Natural killer cell treated with Interleukin-12 subunit alpha and Interleukin-12 subunit beta and Interleukin-15 and Interleukin-18, amount 100 ng/mL, for 72 hours (primary cell): ENCODE measurements at regions not wholly inside any gene's neighbourhood (a gene's known extent, or its start where the extent isn't known, plus 50 kb on each side); places are given as distances from the start of the nearest gene placed in this dataset.
"Not testable (repeated sequence)": the region's sequence is repeated elsewhere in the genome, so short reads cannot be mapped to it uniquely, and the experiment has no call there.

Source experiments
- ATAC-seq, 2 donors: fragments of 150-1000 bp; cut with Tn5 transposase in 1 of 2; sonication (Bioruptor Pico), chemical (Tn5 transposase) in 1 of 2; 2 replicates each; pipeline ENCODE4 v1.10.0; 2021
- DNase-seq: peaks from one replicate; pipeline ENCODE4 v3.0.0; 2022; ENCODE audit warnings: low spot score
- H3K27ac Mint-ChIP-seq, 2 donors: 1 replicate in 1 of 2; 2 replicates in 1 of 2; pipeline ENCODE4 v1.8.0; 2022; ENCODE audit warnings: mixed read lengths in 2 of 2, mild to moderate bottlenecking in 1 of 2, moderate library complexity in 1 of 2
- H3K27me3 Mint-ChIP-seq, 2 donors: 1 replicate in 1 of 2; 2 replicates in 1 of 2; pipeline ENCODE4 v1.8.0; 2022; ENCODE audit warnings: mixed read lengths in 2 of 2
- H3K36me3 Mint-ChIP-seq: one replicate; pipeline ENCODE4 v1.8.0; 2022; ENCODE audit warnings: mixed read lengths
- H3K4me1 Mint-ChIP-seq, 2 donors: 1 replicate in 1 of 2; 2 replicates in 1 of 2; pipeline ENCODE4 v1.8.0; 2022; ENCODE audit warnings: low read depth in 2 of 2, mixed read lengths in 2 of 2, mild to moderate bottlenecking in 1 of 2
- H3K4me3 Mint-ChIP-seq: one replicate; pipeline ENCODE4 v1.8.0; 2022; ENCODE audit warnings: mixed read lengths
- H3K9me3 Mint-ChIP-seq: 2 replicates; pipeline ENCODE4 v1.8.0; 2022; ENCODE audit warnings: mixed read lengths

DNA sequence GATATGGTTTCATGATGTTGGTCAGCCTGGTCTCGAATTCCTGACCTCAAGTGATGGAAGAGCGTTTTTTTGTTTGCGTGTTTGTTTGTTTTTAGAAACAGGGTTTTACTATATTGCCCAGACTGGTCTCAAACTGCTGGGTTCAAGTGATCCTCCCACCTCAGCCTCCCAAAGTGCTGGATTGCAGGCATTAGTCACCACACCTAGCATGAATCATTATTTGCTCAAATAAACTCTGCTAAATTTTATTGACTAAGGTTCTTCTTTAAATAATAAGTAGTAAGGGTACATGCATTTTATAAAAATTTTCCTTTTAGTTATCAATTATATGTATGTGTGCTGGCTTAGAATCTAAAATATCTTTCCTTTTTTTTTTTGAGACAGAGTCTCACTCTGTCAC is 52.9 kb downstream of the ZBTB9 start:
- Mint-ChIP-seq H3K36me3 (no peaks in the 10 kb centered on the region), H3K27me3 (peaks cover 6 to 11% of the 10 kb centered on the region in 2 donors), H3K4me1 (peaks cover 8 to 15% of the 10 kb centered on the region in 2 donors), H3K4me3 (no peak overlapping the region), H3K27ac (no peak overlapping the region), H3K9me3 (no peaks in the 10 kb centered on the region)
- no peak for DNase-seq
- ATAC-seq = no peak

DNA sequence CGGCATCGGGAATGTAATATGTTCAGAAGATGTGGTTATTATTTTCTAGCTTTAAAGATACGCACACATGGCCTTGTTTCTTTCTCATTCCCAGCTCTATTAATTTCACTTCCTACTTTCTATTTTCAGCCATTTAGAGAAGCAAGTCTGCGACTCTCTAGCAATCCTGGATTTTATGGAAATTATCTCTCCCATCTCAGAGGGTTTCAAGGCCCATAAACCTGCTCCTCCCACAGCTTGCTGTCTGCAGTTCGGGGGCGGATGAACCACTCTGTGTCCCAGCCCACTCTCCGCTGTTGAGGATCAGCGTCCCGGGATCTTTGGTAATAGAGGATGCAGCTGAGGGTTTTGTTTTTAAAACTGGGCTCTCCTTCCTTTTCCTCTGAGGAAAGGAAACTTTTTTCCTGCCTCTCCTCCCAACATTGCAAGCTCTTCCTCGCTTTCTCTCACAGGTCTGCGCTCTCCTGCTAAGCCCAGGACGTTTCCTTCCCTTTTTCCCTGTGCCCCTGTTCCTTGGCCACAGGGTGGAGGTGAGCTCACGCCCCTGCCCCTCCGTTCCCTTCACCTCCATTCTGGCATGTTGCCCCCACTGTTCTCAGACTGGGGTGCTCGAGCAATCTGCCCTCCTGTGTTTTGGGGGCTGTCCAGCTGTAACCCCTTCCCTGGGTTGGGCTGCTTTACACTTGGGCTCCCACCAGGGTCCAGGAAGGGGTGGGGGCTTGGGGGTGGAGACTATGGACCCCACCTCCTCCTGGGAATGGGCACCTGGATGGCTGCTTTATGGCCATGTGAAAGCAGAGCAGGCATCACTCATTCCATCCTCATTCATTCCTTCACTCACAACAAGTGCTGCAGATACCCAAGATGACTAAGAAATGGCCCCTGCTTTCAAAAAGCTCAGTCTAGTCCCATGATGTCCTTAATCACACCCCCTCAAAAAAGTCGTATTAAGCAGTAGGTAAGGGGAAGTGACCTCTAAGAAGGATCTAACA is 54.9 kb downstream of the ZBTB9 start:
- Mint-ChIP-seq H3K4me3 (peak overlapping the region; percentile 54), H3K4me1 (peaks cover 11 to 15% of the 10 kb centered on the region in 2 donors), H3K27ac (peak overlapping the region; percentile 57 to 79), H3K27me3 (peaks cover 14 to 18% of the 10 kb centered on the region in 2 donors), H3K36me3 (no peaks in the 10 kb centered on the region), H3K9me3 (no peaks in the 10 kb centered on the region)
- no peak for DNase-seq
- ATAC-seq = no peak

DNA sequence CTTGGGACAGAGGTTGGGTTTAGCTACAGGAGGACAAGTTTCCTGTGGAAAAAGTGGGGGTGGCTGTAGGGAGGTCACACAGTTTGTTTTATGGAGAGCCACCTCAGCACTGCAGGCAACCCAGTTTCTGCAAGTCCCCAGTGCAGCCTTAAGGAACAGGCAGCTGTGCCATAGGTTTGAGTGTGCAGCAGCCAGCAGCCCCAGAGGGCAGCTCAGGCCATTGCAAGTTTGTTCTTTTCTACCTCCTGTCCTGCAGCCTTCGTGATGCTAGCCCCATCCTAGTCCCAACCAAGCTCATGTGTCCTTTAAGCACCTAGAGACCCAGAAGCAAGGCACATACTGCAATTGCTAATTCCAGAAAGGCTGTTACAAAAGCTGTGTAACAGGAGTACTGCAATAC is 58.8 kb downstream of the ZBTB9 start:
- peak in 1 of 2 donors; percentile 17 for ATAC-seq
- Mint-ChIP-seq H3K27ac (peak overlapping the region in 1 of 2 donors; percentile 71), H3K4me1 (peaks cover 11 to 15% of the 10 kb centered on the region in 2 donors), H3K9me3 (no peaks in the 10 kb centered on the region), H3K4me3 (no peak overlapping the region), H3K36me3 (no peaks in the 10 kb centered on the region), H3K27me3 (peaks cover 16 to 23% of the 10 kb centered on the region in 2 donors)
- no peak for DNase-seq

DNA sequence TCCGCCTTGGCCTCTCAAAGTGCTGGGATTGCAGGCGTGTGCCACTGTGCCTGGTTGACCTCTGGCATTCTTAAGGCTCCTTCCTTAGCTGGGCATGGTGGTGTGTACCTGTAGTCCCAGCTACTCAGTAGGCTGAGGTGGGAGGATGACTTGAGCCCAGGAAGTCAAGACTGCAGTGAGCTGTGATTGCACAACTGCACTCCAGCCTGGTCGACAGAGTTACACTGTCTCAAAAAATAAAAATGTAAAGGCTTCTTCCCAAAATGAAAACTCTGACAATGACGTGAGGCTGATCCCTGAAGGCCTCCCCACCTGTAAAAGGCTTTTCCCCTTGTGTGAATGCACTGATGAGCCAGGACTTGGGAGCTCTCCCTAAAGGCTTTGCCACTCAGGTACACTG is 62.4 kb downstream of the ZBTB9 start:
- no peaks in the 10 kb centered on the region for H3K9me3 Mint-ChIP-seq
- ATAC-seq (no peak), DNase-seq (no peak)
- H3K27me3 Mint-ChIP-seq = peaks cover 10 to 12% of the 10 kb centered on the region in 2 donors
- H3K36me3 Mint-ChIP-seq = no peaks in the 10 kb centered on the region
- no peak overlapping the region for H3K4me3 Mint-ChIP-seq
- H3K27ac Mint-ChIP-seq = no peak overlapping the region
- peaks cover 5 to 6% of the 10 kb centered on the region in 2 donors for H3K4me1 Mint-ChIP-seq

DNA sequence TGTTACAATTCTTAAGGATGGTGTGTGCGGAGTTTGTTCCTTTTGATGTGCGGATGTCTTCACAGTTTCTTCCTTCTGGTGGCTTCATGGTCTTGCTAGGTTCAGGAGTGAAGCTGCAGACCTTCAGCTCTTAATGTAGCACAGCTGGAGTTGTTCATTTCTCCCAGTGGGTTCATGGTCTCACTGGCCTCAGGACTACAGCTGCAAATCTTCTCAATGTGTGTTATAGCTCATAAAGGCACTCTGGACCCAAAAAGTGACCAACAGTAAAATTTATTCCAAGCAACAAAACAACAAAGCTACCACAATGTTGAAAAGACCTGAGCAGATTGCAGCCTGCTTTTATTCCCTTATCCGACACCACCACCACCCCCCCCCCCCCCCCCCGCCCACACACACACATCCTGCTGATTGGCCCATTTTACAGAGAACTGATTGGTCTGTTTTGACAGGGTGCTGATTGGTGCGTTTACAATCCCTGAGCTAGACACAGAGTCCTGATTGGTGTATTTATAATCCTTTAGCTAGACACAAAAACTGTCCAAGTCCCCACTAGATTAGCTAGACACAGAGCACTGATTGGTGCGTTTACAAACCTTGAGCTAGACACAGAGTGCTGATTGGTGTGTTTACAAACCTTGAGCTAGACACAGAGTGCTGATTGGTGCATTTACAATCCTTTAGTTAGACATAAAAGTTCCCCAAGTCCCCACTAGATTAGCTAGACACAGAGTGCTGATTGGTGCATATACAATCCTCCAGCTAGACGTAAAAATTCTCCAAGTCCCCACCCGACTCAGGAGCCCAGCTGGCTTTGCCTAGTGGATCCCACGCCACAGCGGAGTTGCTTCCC is 59.2 kb downstream of the BAK1 start:
- not testable (repeated sequence) for H3K4me1 Mint-ChIP-seq, H3K4me3 Mint-ChIP-seq, H3K27me3 Mint-ChIP-seq, H3K9me3 Mint-ChIP-seq, DNase-seq, ATAC-seq, H3K36me3 Mint-ChIP-seq
- peak overlapping the region in 1 of 2 donors; percentile 39 for H3K27ac Mint-ChIP-seq

DNA sequence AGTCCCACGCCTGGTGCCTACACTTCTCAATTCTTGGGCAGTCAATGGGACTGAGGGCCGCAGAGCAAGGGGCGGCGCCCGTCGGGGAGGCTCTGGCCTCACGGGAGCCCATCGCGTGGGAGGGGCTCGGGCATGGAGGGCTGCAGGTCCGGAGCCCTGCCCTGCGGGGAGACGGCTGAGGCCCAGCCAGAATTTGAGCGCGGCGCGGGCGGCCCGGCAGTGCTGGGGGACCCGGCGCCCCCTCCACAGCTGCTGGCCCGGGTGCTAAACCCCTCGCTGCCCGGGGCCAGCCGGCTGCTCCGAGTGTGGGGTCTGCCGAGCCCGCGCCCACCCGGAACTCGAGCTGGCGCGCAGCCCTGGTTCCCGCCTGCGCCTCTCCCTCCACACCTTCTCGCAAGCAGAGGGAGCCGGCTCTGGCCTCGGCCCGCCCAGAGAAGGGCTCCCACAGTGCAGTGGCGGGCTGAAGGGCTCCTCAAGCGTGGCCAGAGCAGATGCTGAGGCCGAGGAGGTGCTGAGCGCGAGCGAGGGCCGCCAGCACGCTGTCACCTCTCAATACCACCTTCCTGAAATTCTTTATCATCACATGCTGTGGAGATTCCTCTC is 58.5 kb downstream of the BAK1 start:
- H3K9me3 Mint-ChIP-seq = no peaks in the 10 kb centered on the region
- H3K27ac Mint-ChIP-seq = no peak overlapping the region
- no peaks in the 10 kb centered on the region for H3K4me1 Mint-ChIP-seq
- H3K4me3 Mint-ChIP-seq = no peak overlapping the region
- no peak for DNase-seq
- H3K27me3 Mint-ChIP-seq = no peaks in the 10 kb centered on the region
- no peak for ATAC-seq
- no peaks in the 10 kb centered on the region for H3K36me3 Mint-ChIP-seq
